GM21529 (cell line): ENCODE measurements at regions not wholly inside any gene's neighbourhood (a gene's known extent, or its start where the extent isn't known, plus 50 kb on each side); places are given as distances from the start of the nearest gene placed in this dataset.

Experiments
- ATAC-seq: cut with Tn5 transposase; IDR thresholded peaks from one replicate; pipeline ENCODE4 v1.9.1; 2021; ENCODE audit not compliant: unreplicated experiment

- no peak for ATAC-seq
These were observed 303.5 kb upstream of the MGMT start for GRCh38 chr10:129163531-129163930.

DNA sequence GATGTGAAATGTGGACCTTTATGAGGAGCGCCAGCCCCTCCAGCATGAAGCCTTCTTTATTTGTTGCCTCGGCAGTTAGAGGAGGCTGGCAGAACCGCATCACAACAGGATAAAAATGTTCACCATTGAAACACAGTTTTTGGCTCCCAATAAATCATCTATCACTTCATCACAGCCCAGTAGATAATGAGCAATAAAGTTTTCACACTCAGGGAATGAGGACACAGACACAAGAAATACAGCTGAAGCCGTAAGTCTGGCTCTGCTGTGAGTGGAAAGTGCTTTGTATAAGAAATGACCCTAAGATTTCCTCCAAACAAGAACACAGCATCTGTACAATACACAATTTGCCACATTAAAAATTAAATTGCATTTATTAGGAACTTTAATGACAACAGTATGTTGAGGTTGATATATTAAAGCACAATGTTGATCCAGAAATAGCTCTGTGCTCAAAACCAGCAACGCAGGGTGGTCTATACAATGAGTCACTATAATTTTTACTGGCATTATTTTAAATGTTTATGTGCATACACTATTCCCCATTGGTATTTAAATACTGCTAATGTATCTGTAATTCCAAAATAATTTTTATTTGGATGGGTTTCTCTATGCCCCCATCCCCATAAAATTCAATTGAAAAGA, 301.8 kb upstream of the MGMT start:
- no peak for ATAC-seq

DNA sequence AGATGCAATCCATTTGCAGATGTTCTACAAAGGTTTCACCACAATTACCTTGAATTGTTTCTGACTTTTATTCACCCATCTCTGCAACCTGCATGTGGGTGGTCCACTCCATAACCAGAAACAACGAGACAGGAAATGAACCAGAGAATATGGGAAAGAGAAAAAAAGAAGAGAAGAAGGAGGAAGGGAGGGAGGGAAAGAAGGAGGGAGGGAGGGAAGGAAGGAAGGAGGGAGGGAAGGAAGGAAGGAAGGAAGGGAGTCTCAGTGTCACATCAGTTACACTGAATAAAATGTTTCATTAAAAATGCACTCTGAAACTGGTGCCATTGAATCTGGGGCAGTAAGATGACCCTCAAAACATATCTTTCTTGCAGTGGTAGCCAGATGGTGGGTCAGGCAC, 301.3 kb upstream of the MGMT start:
- no peak for ATAC-seq

DNA sequence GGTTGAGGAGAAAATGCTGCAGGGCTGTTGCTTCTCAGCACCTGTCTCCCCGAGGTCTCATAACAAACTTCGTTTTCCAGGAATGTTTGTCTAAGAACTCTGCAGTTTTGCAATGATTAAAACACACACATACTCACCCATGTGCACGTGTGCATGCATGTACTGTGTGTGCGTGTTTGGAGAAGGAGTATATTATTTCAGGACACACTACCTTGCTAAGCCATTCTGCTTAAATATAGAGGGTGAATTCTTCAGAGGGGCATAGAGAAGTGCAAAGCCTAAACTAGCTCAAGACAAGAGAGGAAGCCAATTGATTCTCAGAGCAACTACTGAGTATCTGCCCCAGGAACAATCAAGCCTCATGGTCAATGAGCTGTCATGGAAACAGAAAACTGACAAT, 298.4 kb upstream of the MGMT start:
- ATAC-seq: no peak

DNA sequence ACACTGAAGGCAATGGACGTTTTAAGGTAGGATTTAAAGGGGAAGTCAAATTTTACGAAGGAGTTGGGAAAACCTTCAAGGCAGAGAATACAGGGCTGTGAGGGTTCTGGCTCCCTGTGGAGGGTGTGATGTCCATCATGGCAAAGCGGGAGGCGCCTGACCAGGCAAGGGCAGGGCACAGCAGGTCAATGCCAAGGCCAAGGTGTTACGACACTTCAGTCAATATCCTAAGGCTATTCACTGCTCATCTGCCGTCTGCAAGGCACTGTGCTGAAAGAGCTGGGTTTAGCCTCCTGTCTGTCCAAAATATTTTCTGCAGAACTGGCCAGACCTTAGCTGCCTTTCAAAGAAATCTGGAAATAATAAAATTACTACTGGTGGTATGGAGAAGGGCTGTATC, 297.9 kb upstream of the MGMT start:
- ATAC-seq: no peak

- ATAC-seq: no peak
These were observed 296.2 kb upstream of the MGMT start for GRCh38 chr10:129170812-129171211.

DNA sequence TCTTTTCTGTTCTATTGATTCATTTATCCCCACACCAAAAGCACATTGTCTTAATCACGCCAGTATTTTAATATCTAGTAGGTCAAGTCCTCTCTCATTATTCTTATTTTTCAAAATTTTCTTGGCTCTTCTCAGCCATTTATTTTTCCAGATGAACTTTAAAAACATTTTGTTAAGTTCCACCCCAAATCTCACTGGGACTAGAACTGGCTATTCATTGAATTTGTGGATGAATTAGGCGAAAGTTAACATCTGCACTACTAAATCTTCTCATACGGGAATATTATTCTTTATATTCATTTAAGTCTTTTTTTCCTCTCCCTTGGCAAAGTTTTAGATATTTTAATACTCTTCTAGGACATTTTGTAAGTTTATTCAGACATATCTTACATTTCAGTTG, 295.2 kb upstream of the MGMT start:
- ATAC-seq: no peak

DNA sequence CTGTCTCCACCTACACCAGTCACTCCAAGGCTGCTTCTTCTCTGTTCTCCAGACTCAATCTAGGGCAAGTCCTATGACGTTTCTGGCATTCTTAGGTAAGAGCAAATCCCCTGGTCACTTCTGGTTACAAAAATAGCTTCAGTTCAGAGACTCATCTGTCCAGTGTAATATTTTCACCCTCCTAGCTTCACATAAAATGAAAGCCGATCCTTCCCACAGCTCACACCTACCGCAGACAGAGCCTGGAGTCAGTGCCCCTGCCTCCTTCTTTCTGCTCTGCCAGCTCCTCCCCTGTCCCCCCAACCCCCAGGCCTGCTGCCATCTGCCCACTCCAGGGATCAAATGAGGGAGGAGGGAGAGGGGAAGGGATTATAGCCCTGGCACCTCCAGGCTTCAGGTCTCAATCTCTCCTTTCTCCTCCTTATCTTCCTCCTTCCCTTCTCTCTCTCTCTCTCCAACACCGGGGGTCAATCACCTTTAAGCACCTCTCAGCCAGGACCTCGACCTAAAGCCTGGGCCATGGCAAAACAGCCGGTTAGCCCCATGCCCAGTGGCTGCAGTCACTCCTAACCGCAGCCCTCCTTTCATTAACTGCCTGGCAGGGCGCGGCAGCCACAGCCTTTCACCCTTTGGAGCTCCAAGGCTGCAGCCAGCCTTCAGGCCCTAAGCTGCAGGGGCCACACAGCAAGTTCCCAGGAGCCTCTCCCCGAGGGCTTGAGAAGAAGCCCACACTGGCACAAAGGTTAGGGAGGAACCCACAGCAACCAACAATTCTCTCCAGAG, 292.6 kb upstream of the MGMT start:
- ATAC-seq: no peak

GRCh38 chr10:129179245-129179971, 287.6 kb upstream of the MGMT start:
- ATAC-seq: no peak

GRCh38 chr10:129179972-129180678, 286.9 kb upstream of the MGMT start:
- no peak for ATAC-seq

- no peak for ATAC-seq
These were observed 282.8 kb upstream of the MGMT start for GRCh38 chr10:129184196-129184595.

DNA sequence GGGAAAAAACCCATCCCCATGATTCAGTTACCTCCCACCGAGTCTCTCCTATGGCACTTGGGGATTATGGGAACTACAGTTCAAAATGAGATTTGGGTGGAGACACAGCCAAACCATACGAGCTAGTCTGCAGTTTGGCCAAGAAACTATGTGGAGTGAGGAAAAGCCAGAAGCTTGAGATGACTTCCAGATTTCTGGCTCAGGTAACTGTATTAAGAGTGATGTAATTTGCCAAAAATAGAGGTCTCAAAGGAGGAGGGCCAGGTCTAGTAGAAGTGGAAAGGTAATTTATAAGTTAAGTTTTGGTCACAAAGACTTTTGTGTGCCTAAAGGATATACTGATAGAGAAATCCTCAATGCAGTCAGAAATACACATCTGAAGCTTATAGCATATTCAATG, 279.7 kb upstream of the MGMT start:
- ATAC-seq: no peak

DNA sequence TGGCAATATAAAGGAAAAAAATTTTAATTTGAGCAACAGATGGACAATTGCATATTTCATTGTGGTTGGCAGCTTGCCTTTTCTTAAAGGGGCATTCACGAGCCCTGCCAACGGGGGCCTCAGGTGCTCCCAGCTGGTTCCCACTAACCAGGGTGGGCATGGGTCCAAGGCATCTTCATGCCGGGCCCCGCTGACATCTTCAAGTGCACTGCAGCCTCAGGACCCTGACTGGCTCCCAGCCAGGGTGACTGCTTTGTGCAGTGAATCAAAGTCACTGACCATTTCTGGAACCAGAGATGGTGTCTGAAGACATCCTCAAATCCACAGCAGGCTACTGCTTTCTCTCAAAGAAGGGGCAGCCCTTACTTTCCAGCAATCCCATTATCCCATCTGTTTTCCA, 275.2 kb upstream of the MGMT start:
- no peak for ATAC-seq

- ATAC-seq: no peak
These were observed 274.5 kb upstream of the MGMT start for GRCh38 chr10:129192344-129193128.

DNA sequence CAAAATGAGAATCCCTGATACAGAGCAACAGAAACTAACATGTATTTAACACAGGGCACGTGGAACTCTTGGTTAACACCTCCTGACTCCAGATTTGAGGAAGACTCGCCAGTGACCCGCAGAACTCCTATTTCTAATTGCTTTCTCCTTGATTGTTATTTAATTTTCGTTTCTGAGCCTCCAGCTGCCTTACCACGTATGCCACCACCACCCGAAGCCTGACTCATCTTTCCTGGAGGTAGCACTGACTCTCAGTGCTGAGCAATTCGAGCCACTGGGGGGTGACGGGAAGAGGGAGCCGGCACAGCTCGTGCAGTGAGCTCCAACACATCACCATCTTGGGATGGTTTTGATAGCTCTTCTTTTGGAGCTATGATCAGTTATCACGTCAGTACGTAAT, 273.9 kb upstream of the MGMT start:
- ATAC-seq: no peak

GRCh38 chr10:129194181-129194870, 272.7 kb upstream of the MGMT start:
- ATAC-seq: no peak

GRCh38 chr10:129199826-129200225, 267.2 kb upstream of the MGMT start:
- no peak for ATAC-seq

DNA sequence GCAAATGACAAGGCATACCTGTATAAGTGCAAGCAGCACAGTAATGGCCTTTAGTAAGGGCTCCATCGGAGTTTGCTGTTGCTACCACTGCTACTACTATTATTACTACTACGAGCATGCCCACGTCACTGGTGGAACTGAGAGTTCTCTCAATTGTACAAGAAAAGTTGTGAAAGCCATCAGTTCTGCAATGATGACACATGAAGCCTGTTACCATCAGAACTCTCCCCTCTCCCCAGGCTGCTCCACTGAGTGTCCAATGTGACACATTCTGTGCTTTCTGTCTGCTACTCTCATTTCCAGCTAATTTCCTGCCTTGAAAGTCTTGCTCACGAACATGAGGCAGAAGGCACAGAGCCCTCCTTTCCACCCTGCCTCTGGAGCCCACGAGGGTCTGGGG, 263.2 kb upstream of the MGMT start:
- no peak for ATAC-seq

DNA sequence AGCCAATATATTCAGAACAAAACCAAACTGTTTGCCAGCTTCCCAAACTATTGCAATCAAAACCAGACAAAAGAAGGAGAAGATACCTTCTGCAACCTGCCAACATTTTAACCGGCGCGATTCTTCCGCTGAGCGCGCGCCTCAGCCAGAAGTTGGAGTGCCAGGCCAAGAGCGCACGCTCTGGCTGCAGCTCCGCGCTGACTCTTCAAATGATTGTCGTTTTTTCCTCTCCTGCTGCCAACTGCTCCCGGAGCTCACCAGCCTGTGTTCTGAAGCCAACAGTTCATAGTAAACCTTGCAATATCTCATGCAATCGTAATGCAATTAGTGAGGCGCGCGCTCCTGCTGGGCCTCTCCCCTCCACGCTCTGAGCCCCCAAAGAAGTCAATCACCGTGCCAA, 259.7 kb upstream of the MGMT start:
- no peak for ATAC-seq

DNA sequence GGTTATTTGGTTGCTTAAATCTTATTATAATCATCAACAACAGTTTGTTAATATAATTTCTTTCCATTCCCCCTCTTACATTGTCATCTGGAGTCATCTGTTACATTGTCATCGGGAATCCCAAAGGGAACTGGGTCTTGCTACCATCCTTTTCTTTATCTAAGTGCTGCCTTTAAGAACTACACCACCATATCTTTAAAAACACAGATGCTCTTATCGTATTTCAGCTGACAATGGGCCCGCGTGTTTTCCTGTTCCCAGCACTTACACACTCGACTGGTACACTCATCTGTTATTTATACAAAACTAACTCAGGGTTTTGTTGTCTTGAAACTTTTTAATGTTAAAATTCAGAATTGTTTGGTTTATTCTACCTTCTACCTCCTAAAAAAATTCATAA, 256.2 kb upstream of the MGMT start:
- no peak for ATAC-seq
